ENCODE measurements at regions not wholly inside any gene's neighbourhood (a gene's known extent, or its start where the extent isn't known, plus 50 kb on each side); places are given as distances from the start of the nearest gene placed in this dataset.

DNA sequence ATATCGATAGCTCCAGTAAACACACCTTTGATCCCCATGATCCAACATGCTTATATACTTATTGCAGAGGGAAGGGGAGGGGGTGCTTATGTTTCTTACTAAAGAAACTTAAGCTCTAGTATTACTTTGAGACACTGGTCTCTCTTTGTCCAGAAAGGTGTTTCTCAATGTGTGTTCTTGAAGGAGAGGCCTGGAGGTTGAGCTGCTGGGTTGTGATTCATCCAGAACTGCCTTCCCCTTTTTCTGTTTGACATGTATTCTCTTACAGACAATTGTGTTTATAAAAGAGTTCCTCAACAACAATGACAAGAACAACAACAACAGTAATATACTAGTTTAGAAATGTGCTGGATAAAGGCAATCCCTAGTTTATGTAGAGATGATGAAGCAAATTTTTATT lies 516.0 kb upstream of the FAM98A start:
- no peaks in the 10 kb centered on the region for H4K20me1 ChIP-seq
- H3K27ac ChIP-seq, result no peak overlapping the region
- no peak for TF ChIP-seq Cebpa-rat (IDR thresholded peaks at IDR 0.05)
- H3K9ac ChIP-seq, result no peak overlapping the region
- H3K4me3 ChIP-seq, result no peak overlapping the region
- H3K4me2 ChIP-seq, result no peak overlapping the region
- H3K9me3 ChIP-seq, result no peaks in the 10 kb centered on the region
- H3K27me3 ChIP-seq, result no peaks in the 10 kb centered on the region
- H3K36me3 ChIP-seq, result no peaks in the 10 kb centered on the region
- H3K4me1 ChIP-seq, result no peaks in the 10 kb centered on the region

DNA sequence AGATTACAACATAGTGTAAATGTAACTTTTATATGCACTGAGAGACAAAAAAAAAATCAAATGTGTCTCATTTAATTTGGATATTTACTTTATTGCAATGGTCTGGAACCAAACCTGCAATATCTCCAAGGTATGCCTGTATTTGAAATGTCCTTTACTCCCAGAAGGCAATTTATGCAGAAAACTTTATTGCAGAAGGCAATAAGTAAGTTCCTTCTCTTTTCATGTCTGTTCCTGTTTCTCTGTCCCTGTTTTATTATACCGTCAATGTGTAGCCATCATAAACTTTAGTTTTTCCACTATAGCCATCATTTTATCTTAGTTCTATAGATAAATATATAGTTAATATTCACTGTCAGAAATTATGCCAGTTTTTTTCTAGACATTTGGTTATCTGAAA lies 513.1 kb upstream of the FAM98A start:
- no peak for TF ChIP-seq Cebpa-rat (IDR thresholded peaks at IDR 0.05)
- Histone ChIP-seq H3K9ac (no peak overlapping the region), H3K27me3 (no peaks in the 10 kb centered on the region), H3K4me3 (no peak overlapping the region), H4K20me1 (no peaks in the 10 kb centered on the region), H3K9me3 (no peaks in the 10 kb centered on the region), H3K27ac (no peak overlapping the region), H3K4me1 (no peaks in the 10 kb centered on the region), H3K4me2 (no peak overlapping the region), H3K36me3 (no peaks in the 10 kb centered on the region)

DNA sequence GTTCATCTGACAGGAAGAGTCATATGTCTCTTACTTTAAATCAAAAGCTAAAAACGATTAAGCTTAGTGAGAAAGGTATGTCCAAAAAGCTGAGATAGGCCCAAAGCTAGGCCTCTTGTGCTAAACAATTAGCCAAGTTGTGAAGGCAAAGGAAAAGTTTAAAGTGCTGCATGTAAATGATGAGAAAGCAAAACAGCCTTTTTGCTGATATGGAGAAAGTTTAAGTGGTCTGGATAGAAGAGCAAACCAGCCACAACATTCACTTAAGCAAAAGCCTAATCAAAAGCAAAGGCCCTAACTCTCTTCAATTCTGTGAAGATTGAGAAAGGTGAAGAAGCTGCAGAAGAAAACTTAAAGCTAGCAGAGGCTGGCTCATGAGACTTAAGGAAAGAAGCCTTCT lies 511.3 kb upstream of the FAM98A start:
- no peak overlapping the region for H3K27ac ChIP-seq
- H3K36me3 ChIP-seq, result no peaks in the 10 kb centered on the region
- no peaks in the 10 kb centered on the region for H3K27me3 ChIP-seq
- no peak overlapping the region for H3K4me3 ChIP-seq
- H3K9me3 ChIP-seq, result no peaks in the 10 kb centered on the region
- TF ChIP-seq Cebpa-rat (IDR thresholded peaks at IDR 0.05), result no peak
- H3K9ac ChIP-seq, result no peak overlapping the region
- H3K4me1 ChIP-seq, result no peaks in the 10 kb centered on the region
- H4K20me1 ChIP-seq, result no peaks in the 10 kb centered on the region
- no peak overlapping the region for H3K4me2 ChIP-seq

DNA sequence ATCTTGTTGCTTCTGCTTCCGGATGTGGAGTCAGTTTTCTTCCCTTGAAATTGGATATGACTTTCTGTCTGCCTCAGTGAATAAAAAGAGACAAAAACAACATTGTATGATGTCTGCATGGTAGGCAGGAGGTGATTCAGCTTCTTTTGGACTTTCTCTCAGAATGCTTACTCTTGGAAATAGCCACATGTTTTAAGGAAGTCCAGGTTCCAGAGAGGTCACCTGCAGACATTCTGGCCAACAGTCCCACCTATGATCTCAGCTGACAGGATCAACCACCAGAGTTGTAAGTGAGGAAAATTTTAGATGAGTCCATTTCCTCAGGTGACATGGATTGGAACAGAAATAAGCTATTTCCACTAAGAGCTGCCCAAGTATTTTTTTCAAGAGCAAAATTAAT lies 508.7 kb upstream of the FAM98A start:
- no peaks in the 10 kb centered on the region for H4K20me1 ChIP-seq
- TF ChIP-seq Cebpa-rat (IDR thresholded peaks at IDR 0.05), result no peak
- H3K4me1 ChIP-seq, result no peaks in the 10 kb centered on the region
- no peak overlapping the region for H3K9ac ChIP-seq
- no peaks in the 10 kb centered on the region for H3K27me3 ChIP-seq
- H3K9me3 ChIP-seq, result no peaks in the 10 kb centered on the region
- H3K27ac ChIP-seq, result no peak overlapping the region
- no peak overlapping the region for H3K4me3 ChIP-seq
- no peak overlapping the region for H3K4me2 ChIP-seq
- no peaks in the 10 kb centered on the region for H3K36me3 ChIP-seq

DNA sequence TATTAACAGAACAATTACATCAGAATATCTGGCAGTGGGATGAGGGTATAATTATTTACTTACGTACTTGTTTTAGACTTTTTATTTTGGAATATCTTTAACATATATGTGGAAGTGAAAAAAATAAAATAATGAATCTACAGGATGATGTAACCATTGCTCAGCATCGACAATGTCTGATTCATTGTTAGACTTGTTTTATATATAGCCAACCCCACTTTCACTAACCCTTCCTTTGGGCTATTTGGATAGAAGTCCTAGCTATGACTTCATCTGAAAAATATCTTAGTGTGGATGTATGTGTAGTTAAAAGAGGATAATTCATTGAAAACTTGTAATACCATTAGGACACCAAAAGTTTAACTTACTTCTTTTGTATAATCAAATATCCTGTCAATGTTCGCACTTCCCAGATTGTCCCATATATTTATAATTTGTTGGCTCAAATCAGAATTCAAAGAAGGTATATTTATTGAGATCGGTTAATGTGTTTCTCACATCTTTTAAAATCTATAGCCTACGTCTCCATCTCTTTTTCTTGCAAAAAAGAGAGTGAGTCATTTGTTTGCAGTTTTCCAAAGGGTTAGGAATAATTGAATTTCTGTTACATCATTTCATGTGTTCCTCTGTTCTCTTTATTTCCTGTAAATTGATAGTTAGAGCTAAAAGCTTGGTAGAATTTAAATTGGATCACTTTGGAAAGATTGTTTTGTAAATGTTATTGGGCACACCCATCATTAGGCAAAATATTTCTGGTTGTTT lies 506.1 kb upstream of the FAM98A start:
- Histone ChIP-seq H3K27me3 (no peaks in the 10 kb centered on the region), H3K9me3 (no peaks in the 10 kb centered on the region), H3K9ac (no peak overlapping the region), H3K27ac (no peak overlapping the region), H3K4me3 (no peak overlapping the region), H3K4me1 (peaks cover 10% of the 10 kb centered on the region), H3K4me2 (no peak overlapping the region), H3K36me3 (no peaks in the 10 kb centered on the region), H4K20me1 (no peaks in the 10 kb centered on the region)
- no peak for TF ChIP-seq Cebpa-rat (IDR thresholded peaks at IDR 0.05)

DNA sequence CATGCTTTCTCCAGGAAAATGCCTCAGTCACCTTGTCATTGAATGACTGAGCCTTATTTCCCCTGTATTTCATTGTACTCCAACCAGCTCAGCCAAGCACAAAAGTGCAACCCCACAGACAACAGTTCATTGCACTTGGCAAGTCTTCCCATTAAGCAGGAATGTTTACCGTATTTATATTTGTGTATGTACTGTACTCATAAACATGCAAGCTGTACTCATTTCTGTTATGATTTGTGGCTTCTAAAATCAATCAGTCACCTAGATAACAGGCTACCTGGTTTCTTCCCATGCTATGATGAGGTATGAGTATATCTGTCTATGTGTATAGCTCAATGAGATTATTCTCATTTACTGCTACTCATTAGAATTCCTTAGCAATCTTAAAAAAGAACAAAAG lies 505.5 kb upstream of the FAM98A start:
- no peak overlapping the region for H3K27ac ChIP-seq
- H3K4me2 ChIP-seq, result no peak overlapping the region
- peaks cover 11% of the 10 kb centered on the region for H3K4me1 ChIP-seq
- H3K9ac ChIP-seq, result no peak overlapping the region
- no peaks in the 10 kb centered on the region for H4K20me1 ChIP-seq
- no peak for TF ChIP-seq Cebpa-rat (IDR thresholded peaks at IDR 0.05)
- no peaks in the 10 kb centered on the region for H3K36me3 ChIP-seq
- H3K4me3 ChIP-seq, result no peak overlapping the region
- no peaks in the 10 kb centered on the region for H3K9me3 ChIP-seq
- H3K27me3 ChIP-seq, result no peaks in the 10 kb centered on the region

DNA sequence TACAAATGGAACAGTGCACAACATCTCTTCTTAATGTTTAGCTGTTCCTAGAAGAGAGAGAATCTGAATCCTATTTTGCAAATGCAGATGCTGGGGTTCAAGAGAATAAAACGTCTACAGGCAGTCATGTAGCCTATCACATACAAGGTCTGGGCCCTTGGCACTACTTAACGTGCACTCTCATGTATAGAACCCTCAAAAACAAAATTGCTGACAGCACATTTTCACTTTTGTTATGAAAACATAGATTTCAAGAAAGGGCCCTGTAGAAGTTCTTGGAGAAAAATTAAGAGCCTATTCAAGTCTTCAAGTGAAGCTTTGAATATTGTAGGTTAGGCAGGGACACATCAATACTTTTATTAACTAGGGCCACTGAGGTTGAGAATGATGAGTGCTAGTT lies 504.3 kb upstream of the FAM98A start:
- TF ChIP-seq Cebpa-rat (IDR thresholded peaks at IDR 0.05), result no peak
- no peaks in the 10 kb centered on the region for H3K36me3 ChIP-seq
- peaks cover 11% of the 10 kb centered on the region for H3K4me1 ChIP-seq
- no peak overlapping the region for H3K4me2 ChIP-seq
- no peaks in the 10 kb centered on the region for H3K27me3 ChIP-seq
- H3K9me3 ChIP-seq, result no peaks in the 10 kb centered on the region
- no peak overlapping the region for H3K27ac ChIP-seq
- H4K20me1 ChIP-seq, result no peaks in the 10 kb centered on the region
- no peak overlapping the region for H3K9ac ChIP-seq
- H3K4me3 ChIP-seq, result no peak overlapping the region

DNA sequence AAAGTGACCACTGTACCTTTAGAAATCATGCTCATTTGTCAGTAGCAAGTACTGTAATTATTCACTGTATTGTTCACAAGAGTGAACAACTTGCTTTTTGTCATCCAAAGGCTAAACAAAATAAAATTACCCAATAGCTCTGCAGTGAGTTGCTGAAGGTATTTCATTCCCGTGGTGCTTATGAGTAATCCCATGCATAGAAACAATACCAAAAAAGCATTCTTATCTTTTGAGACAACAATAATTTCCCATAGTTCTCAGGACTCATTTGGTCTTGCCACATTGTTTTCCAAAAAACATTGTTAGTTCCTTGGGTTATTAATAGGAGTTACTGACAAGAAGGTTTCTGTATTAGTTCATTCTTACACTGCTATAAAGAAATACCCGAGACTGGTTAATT lies 503.2 kb upstream of the FAM98A start:
- no peaks in the 10 kb centered on the region for H3K27me3 ChIP-seq
- H3K27ac ChIP-seq, result no peak overlapping the region
- H3K36me3 ChIP-seq, result no peaks in the 10 kb centered on the region
- H3K4me1 ChIP-seq, result peaks cover 11% of the 10 kb centered on the region
- no peak overlapping the region for H3K9ac ChIP-seq
- H3K4me2 ChIP-seq, result no peak overlapping the region
- no peak overlapping the region for H3K4me3 ChIP-seq
- H4K20me1 ChIP-seq, result no peaks in the 10 kb centered on the region
- H3K9me3 ChIP-seq, result no peaks in the 10 kb centered on the region
- TF ChIP-seq Cebpa-rat (IDR thresholded peaks at IDR 0.05), result no peak

DNA sequence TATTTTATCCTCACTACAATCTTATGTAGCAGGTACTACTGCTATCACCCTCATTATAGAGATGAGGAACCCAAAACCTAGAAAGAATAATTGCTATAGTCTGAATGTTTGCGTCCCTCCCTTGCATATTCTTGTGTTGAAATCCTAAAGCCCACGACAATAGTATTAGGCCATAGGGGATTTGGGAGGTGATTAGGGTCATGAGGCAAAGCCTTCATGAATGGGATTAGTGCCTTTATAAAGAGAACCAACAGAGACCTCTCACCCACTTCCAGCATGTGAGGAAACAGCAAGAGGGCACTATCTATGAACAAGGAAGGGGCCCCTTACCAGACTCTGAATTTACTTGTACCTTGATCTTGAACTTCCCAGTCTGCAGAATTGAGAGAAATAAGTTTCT lies 500.3 kb upstream of the FAM98A start:
- Histone ChIP-seq H3K4me1 (peaks cover 11% of the 10 kb centered on the region), H3K27me3 (no peaks in the 10 kb centered on the region), H3K9ac (no peak overlapping the region), H3K4me2 (no peak overlapping the region), H3K36me3 (no peaks in the 10 kb centered on the region), H3K27ac (no peak overlapping the region), H3K4me3 (no peak overlapping the region), H3K9me3 (no peaks in the 10 kb centered on the region), H4K20me1 (no peaks in the 10 kb centered on the region)
- no peak for TF ChIP-seq Cebpa-rat (IDR thresholded peaks at IDR 0.05)

DNA sequence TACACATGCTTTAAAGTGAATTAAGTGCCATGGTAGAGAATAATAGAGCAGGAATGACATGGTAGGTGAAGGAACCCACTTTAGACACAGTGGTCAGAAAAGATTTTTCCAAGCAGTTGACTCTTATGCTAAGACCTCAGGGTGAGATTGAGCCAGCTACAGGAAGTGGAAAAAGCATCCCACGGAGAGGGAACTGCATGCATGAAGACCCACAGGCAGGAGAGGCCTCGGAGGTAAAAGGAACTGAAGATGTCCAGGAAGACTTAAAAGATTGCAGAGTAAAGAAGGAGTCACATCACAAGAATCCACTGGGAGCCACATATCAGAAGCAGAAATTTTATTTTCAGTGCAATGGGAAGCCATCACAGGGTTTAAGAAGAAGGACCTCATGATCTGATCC lies 499.2 kb upstream of the FAM98A start:
- Histone ChIP-seq H3K4me1 (peaks cover 22% of the 10 kb centered on the region), H3K27me3 (no peaks in the 10 kb centered on the region)

More for the DNA sequence above, 499.2 kb upstream of the FAM98A start:
- H4K20me1 ChIP-seq, result no peaks in the 10 kb centered on the region
- H3K9ac ChIP-seq, result no peak overlapping the region
- no peaks in the 10 kb centered on the region for H3K9me3 ChIP-seq
- H3K36me3 ChIP-seq, result no peaks in the 10 kb centered on the region
- no peak overlapping the region for H3K27ac ChIP-seq
- no peak overlapping the region for H3K4me2 ChIP-seq
- no peak overlapping the region for H3K4me3 ChIP-seq
- TF ChIP-seq Cebpa-rat (IDR thresholded peaks at IDR 0.05), result no peak

All from BLaER1 (cell line).